GM13977 (cell line): ENCODE measurements at regions not wholly inside any gene's neighbourhood (a gene's known extent, or its start where the extent isn't known, plus 50 kb on each side); places are given as distances from the start of the nearest gene placed in this dataset.
A peak's percentile ranks its signal among the peaks of the same experiment; 100 is the strongest.

Source experiments
- DNase-seq: peaks from one replicate; pipeline ENCODE4 v3.0.0; 2012; ENCODE audit warnings: low spot score
- CTCF ChIP-seq: IDR thresholded peaks from 2 replicates; pipeline ENCODE4 v1.5.1; 2012; ENCODE audit warnings: mild to moderate bottlenecking, control low read depth; ENCODE audit not compliant: insufficient read depth; ENCODE audit errors: extremely low read depth, missing control alignments
- in situ Hi-C: fragments of 300-500 bp; cut with MboI; formaldehyde crosslinking; loops from one replicate; pipeline ENCODE4 v1.12.0; 2022; ENCODE audit warnings: low sequenced_read_pairs, low pct_unique_long_range_greater_than_20kb, mixed read lengths, inconsistent platforms; ENCODE audit not compliant: unreplicated experiment

- TF ChIP-seq CTCF = no peak
- in situ Hi-C loops = no loop called here
- no peak for DNase-seq
These were observed 205.2 kb upstream of the EEA1 start for GRCh38 chr12:93134175-93134890.

GRCh38 chr12:93134893-93135285 lies 205.8 kb upstream of the EEA1 start:
- no peak for DNase-seq
- in situ Hi-C loops = no loop called here
- no peak for TF ChIP-seq CTCF

- no peak for TF ChIP-seq CTCF
- DNase-seq = no peak
- in situ Hi-C loops = no loop called here
These were observed 206.5 kb upstream of the EEA1 start for GRCh38 chr12:93135286-93136239.

- TF ChIP-seq CTCF = peak; percentile 26
- in situ Hi-C loops = no loop called here
- DNase-seq = no peak
These were observed 207.4 kb upstream of the EEA1 start for GRCh38 chr12:93136253-93137055.

- DNase-seq = peak; percentile 31
- no peak for TF ChIP-seq CTCF
- in situ Hi-C loops = no loop called here
These were observed 208.8 kb upstream of the EEA1 start for GRCh38 chr12:93137656-93138612.
